ENCODE measurements at regions not wholly inside any gene's neighbourhood (a gene's known extent, or its start where the extent isn't known, plus 50 kb on each side); places are given as distances from the start of the nearest gene placed in this dataset.

- no peaks in the 10 kb centered on the region for H4K20me1 ChIP-seq (ENCODE audit: insufficient read depth)
- H3K27ac ChIP-seq, result no peak overlapping the region
- no peaks in the 10 kb centered on the region for H3K9me2 ChIP-seq (ENCODE audit: insufficient read depth)
- 0 to 7% methylated on average over 1 of the region's 1 CpG for WGBS, 2 experiments (ENCODE audit: low coverage in 1 of 2, low lambda C conversion rate in 2 of 2, missing lambda C conversion rate in 2 of 2)
- peak; percentile 24 for DNase-seq
- H3K27me3 ChIP-seq (replicated peaks; ENCODE audit: insufficient read depth), result peaks cover 9% of the 10 kb centered on the region
- no peak overlapping the region for H3K4me3 ChIP-seq
- no peaks in the 10 kb centered on the region for H3K9me3 ChIP-seq (ENCODE audit: low read depth)
- in situ Hi-C loops (cut with MboI), result no loop called here
- no peak overlapping the region for H2AFZ ChIP-seq
- H3K4me2 ChIP-seq (ENCODE audit: unreplicated experiment), result no peak overlapping the region
- no peak overlapping the region for H3K9ac ChIP-seq
- no peaks in the 10 kb centered on the region for H3K36me3 ChIP-seq (ENCODE audit: low read depth)
- no peaks in the 10 kb centered on the region for H3K79me2 ChIP-seq (ENCODE audit: insufficient read depth)
- no peaks in the 10 kb centered on the region for H3F3A ChIP-seq (ENCODE audit: insufficient read depth)
- H3K4me1 ChIP-seq (ENCODE audit: insufficient read depth), result peaks cover 17% of the 10 kb centered on the region
- TF ChIP-seq EZH2phosphoT487 (IDR thresholded peaks at IDR 0.05; ENCODE audit: insufficient read depth, low read depth) (no peak), EZH2 (IDR thresholded peaks at IDR 0.05; ENCODE audit: insufficient read depth, poor library complexity, severe bottlenecking) (no peak)
These were observed 365.5 kb downstream of the ETNK1 start for GRCh38 chr12:22990501-22990900.

GRCh38 chr12:22991250-22991844 is 366.4 kb downstream of the ETNK1 start:
- H3K4me1 ChIP-seq (ENCODE audit: insufficient read depth), result peaks cover 17% of the 10 kb centered on the region
- in situ Hi-C loops (cut with MboI), result no loop called here

GRCh38 chr12:22993609-22994315 is 368.8 kb downstream of the ETNK1 start:
- no peak for TF ChIP-seq EZH2 (IDR thresholded peaks at IDR 0.05; ENCODE audit: insufficient read depth, poor library complexity, severe bottlenecking)
- TF ChIP-seq EZH2phosphoT487 (IDR thresholded peaks at IDR 0.05; ENCODE audit: insufficient read depth, low read depth), result no peak
- Histone ChIP-seq H3K36me3 (ENCODE audit: low read depth) (no peaks in the 10 kb centered on the region), H3K79me2 (ENCODE audit: insufficient read depth) (no peaks in the 10 kb centered on the region), H3K9ac (no peak overlapping the region), H2AFZ (no peak overlapping the region), H4K20me1 (ENCODE audit: insufficient read depth) (no peaks in the 10 kb centered on the region), H3K4me2 (ENCODE audit: unreplicated experiment) (no peak overlapping the region), H3K9me3 (ENCODE audit: low read depth) (no peaks in the 10 kb centered on the region), H3K27me3 (replicated peaks; ENCODE audit: insufficient read depth) (peaks cover 9% of the 10 kb centered on the region), H3K27ac (no peak overlapping the region), H3K4me3 (no peak overlapping the region), H3F3A (ENCODE audit: insufficient read depth) (no peaks in the 10 kb centered on the region), H3K9me2 (ENCODE audit: insufficient read depth) (no peaks in the 10 kb centered on the region), H3K4me1 (ENCODE audit: insufficient read depth) (peaks cover 12% of the 10 kb centered on the region; the same call in 1 of the 2 replicates)
- WGBS, 2 experiments (ENCODE audit: low coverage in 1 of 2, low lambda C conversion rate in 2 of 2, missing lambda C conversion rate in 2 of 2), result 14 to 19% methylated on average over 4 of the region's 4 CpGs
- no peak for DNase-seq
- in situ Hi-C loops (cut with MboI), result no loop called here

More at GRCh38 chr12:22991250-22991844, 366.4 kb downstream of the ETNK1 start:
- Histone ChIP-seq H3K9me3 (ENCODE audit: low read depth) (no peaks in the 10 kb centered on the region), H3K9ac (no peak overlapping the region), H3K9me2 (ENCODE audit: insufficient read depth) (no peaks in the 10 kb centered on the region), H3K4me3 (no peak overlapping the region), H3K36me3 (ENCODE audit: low read depth) (no peaks in the 10 kb centered on the region), H3K27me3 (replicated peaks; ENCODE audit: insufficient read depth) (peaks cover 9% of the 10 kb centered on the region), H3K27ac (no peak overlapping the region), H3F3A (ENCODE audit: insufficient read depth) (no peaks in the 10 kb centered on the region), H3K4me2 (ENCODE audit: unreplicated experiment) (no peak overlapping the region), H3K79me2 (ENCODE audit: insufficient read depth) (no peaks in the 10 kb centered on the region), H4K20me1 (ENCODE audit: insufficient read depth) (no peaks in the 10 kb centered on the region), H2AFZ (no peak overlapping the region)
- 29 to 30% methylated on average over 3 of the region's 3 CpGs for WGBS, 2 experiments (ENCODE audit: low coverage in 1 of 2, low lambda C conversion rate in 2 of 2, missing lambda C conversion rate in 2 of 2)
- no peak for DNase-seq
- TF ChIP-seq EZH2phosphoT487 (IDR thresholded peaks at IDR 0.05; ENCODE audit: insufficient read depth, low read depth), result no peak
- no peak for TF ChIP-seq EZH2 (IDR thresholded peaks at IDR 0.05; ENCODE audit: insufficient read depth, poor library complexity, severe bottlenecking)

GRCh38 chr12:22994316-22994675 is 369.3 kb downstream of the ETNK1 start:
- in situ Hi-C loops (cut with MboI), result no loop called here
- 32% methylated on average over 3 of the region's 3 CpGs for WGBS, 2 experiments (ENCODE audit: low coverage in 1 of 2, low lambda C conversion rate in 2 of 2, missing lambda C conversion rate in 2 of 2)
- no peak overlapping the region for H3K4me2 ChIP-seq (ENCODE audit: unreplicated experiment)

More at GRCh38 chr12:22994316-22994675, 369.3 kb downstream of the ETNK1 start:
- H3K4me3 ChIP-seq, result no peak overlapping the region
- H3K9me3 ChIP-seq (ENCODE audit: low read depth), result no peaks in the 10 kb centered on the region
- H3K9ac ChIP-seq, result no peak overlapping the region
- H3K36me3 ChIP-seq (ENCODE audit: low read depth), result no peaks in the 10 kb centered on the region
- no peaks in the 10 kb centered on the region for H4K20me1 ChIP-seq (ENCODE audit: insufficient read depth)
- peaks cover 9% of the 10 kb centered on the region for H3K27me3 ChIP-seq (replicated peaks; ENCODE audit: insufficient read depth)
- H3K4me1 ChIP-seq (ENCODE audit: insufficient read depth), result peaks cover 12% of the 10 kb centered on the region; the same call in 1 of the 2 replicates
- H2AFZ ChIP-seq, result no peak overlapping the region
- H3K27ac ChIP-seq, result no peak overlapping the region
- no peak for DNase-seq
- H3K79me2 ChIP-seq (ENCODE audit: insufficient read depth), result no peaks in the 10 kb centered on the region
- TF ChIP-seq EZH2phosphoT487 (IDR thresholded peaks at IDR 0.05; ENCODE audit: insufficient read depth, low read depth) (no peak), EZH2 (IDR thresholded peaks at IDR 0.05; ENCODE audit: insufficient read depth, poor library complexity, severe bottlenecking) (no peak)
- no peaks in the 10 kb centered on the region for H3F3A ChIP-seq (ENCODE audit: insufficient read depth)
- H3K9me2 ChIP-seq (ENCODE audit: insufficient read depth), result no peaks in the 10 kb centered on the region

Data from GM23248 (cell line).